ENCODE measurements at regions not wholly inside any gene's neighbourhood (a gene's known extent, or its start where the extent isn't known, plus 50 kb on each side); places are given as distances from the start of the nearest gene placed in this dataset.

- TF ChIP-seq CTCF (IDR thresholded peaks at IDR 0.05; ENCODE audit: insufficient read depth, low read depth, low read length) (no peak), EZH2 (IDR thresholded peaks at IDR 0.05; ENCODE audit: insufficient read depth, low read length) (no peak)
Measured at GRCh38 chr16:86067516-86067915, 168.6 kb downstream of the IRF8 start.

Measured in astrocyte (in vitro differentiated cells and primary cell).